H1 (cell line): ENCODE measurements at regions not wholly inside any gene's neighbourhood (a gene's known extent, or its start where the extent isn't known, plus 50 kb on each side); places are given as distances from the start of the nearest gene placed in this dataset.

Experiments
- CTCF ChIA-PET: fragments of 300-600 bp; sonication (Branson Sonifier 250); formaldehyde crosslinking; loops from one replicate; lab custom pipeline; 2021; ENCODE audit not compliant: partially characterized antibody; lab: Charles Lee
- POLR2A ChIA-PET: fragments of 300-600 bp; sonication (Branson Sonifier 250); formaldehyde crosslinking; loops from one replicate; lab custom pipeline; 2021; ENCODE audit warnings: inconsistent platforms; ENCODE audit not compliant: partially characterized antibody; lab: Charles Lee
- DNase-seq, 2 experiments: peaks; one replicate each; pipeline versions ENCODE4 v3.0.0 to v3.0.0-alpha.2; 2010 to 2022; ENCODE audit warnings: low spot score in 2 of 2, low read depth in 1 of 2, mixed read lengths in 1 of 2
- FAIRE-seq: peaks from 2 replicates; lab custom pipeline; 2011; peaks lifted over from hg19 to GRCh38; lab: Jason Lieb, UNC
- H2AFZ ChIP-seq: 2 replicates; pipeline ENCODE4 v1.8.1; 2012; ENCODE audit warnings: low read length, inconsistent platforms
- H2AK5ac ChIP-seq: 2 replicates; pipeline ENCODE4 v1.6.1; 2013; ENCODE audit warnings: low read depth, low read length
- H2BK120ac ChIP-seq: replicated peaks from 2 replicates; pipeline ENCODE3; 2013; ENCODE audit warnings: low read depth, low read length, inconsistent platforms
- H2BK12ac ChIP-seq: 2 replicates; pipeline ENCODE4 v1.6.1; 2013; ENCODE audit warnings: low read depth, low read length
- H2BK15ac ChIP-seq: 2 replicates; pipeline ENCODE4 v1.6.1; 2013; ENCODE audit warnings: low read length
- H2BK20ac ChIP-seq: 2 replicates; pipeline ENCODE4 v1.6.1; 2013; ENCODE audit warnings: low read length
- H2BK5ac ChIP-seq: 2 replicates; pipeline ENCODE4 v1.6.1; 2013; ENCODE audit warnings: low read depth, low read length
- H3K14ac ChIP-seq: 2 replicates; pipeline ENCODE4 v1.6.1; 2013; ENCODE audit warnings: inconsistent platforms; ENCODE audit not compliant: insufficient read length
- H3K18ac ChIP-seq: 2 replicates; pipeline ENCODE4 v1.6.1; 2013; ENCODE audit warnings: low read length; ENCODE audit errors: extremely low read depth
- H3K23ac ChIP-seq: 2 replicates; pipeline ENCODE4 v1.6.1; 2013; ENCODE audit warnings: inconsistent platforms; ENCODE audit not compliant: insufficient read length
- H3K23me2 ChIP-seq: 2 replicates; pipeline ENCODE4 v1.6.1; 2013; ENCODE audit warnings: low read depth, low read length
- H3K27ac ChIP-seq: 2 replicates; pipeline ENCODE4 v1.6.1; 2011; ENCODE audit warnings: low read depth, low read length, inconsistent platforms
- H3K27me3 ChIP-seq, 4 experiments: replicated peaks in 1 of 4; 1 replicate in 1 of 4; 2 replicates in 3 of 4; pipeline versions ENCODE4 v1.6.1 to v1.8.1; 2011 to 2013; ENCODE audit warnings: low read length in 3 of 4, mild to moderate bottlenecking in 3 of 4, inconsistent platforms in 2 of 4, mixed read lengths in 2 of 4, moderate library complexity in 1 of 4; ENCODE audit not compliant: control insufficient read depth in 3 of 4, insufficient read depth in 3 of 4; ENCODE audit errors: extremely low read depth in 1 of 4
- H3K36me3 ChIP-seq, 4 experiments: 2 replicates each; pipeline versions ENCODE4 v1.6.1 to v1.8.1; 2011 to 2013; ENCODE audit warnings: mild to moderate bottlenecking in 4 of 4, low read length in 3 of 4, moderate library complexity in 2 of 4, control low read depth in 1 of 4, inconsistent platforms in 1 of 4; ENCODE audit not compliant: insufficient read depth in 4 of 4, control insufficient read depth in 2 of 4
- H3K4ac ChIP-seq: replicated peaks from 2 replicates; pipeline ENCODE3; 2013; ENCODE audit warnings: low read length, low read depth, mixed read lengths, inconsistent platforms; ENCODE audit not compliant: insufficient read length
- H3K4me1 ChIP-seq, 4 experiments: replicated peaks in 1 of 4; 1 replicate in 1 of 4; 2 replicates in 3 of 4; pipeline versions ENCODE4 v1.6.1 to v1.8.1; 2011 to 2013; ENCODE audit warnings: low read length in 3 of 4, inconsistent platforms in 2 of 4, mixed read lengths in 1 of 4; ENCODE audit not compliant: insufficient read depth in 4 of 4, control insufficient read depth in 3 of 4
- H3K4me2 ChIP-seq, 2 experiments: 2 replicates each; pipeline versions ENCODE4 v1.6.1 to v1.8.1; 2011 to 2013; ENCODE audit warnings: low read depth in 2 of 2, low read length in 2 of 2, control low read depth in 1 of 2, inconsistent platforms in 1 of 2, mild to moderate bottlenecking in 1 of 2; ENCODE audit not compliant: insufficient read depth in 1 of 2
- H3K4me3 ChIP-seq, 4 experiments: fragments of 200-600, 300-600 bp in 1 of 4; sonication (generic), shearing (Covaris generic), sonication (Bioruptor Twin) in 1 of 4; 2 replicates each; pipeline versions ENCODE4 v1.5.1 to v1.8.1; 2011 to 2016; ENCODE audit warnings: low read length in 4 of 4, low read depth in 3 of 4, control low read depth in 2 of 4, inconsistent platforms in 2 of 4, mild to moderate bottlenecking in 2 of 4, mixed read lengths in 1 of 4, moderate library complexity in 1 of 4; ENCODE audit not compliant: insufficient read depth in 2 of 4; ENCODE audit errors: extremely low read depth in 1 of 4
- H3K56ac ChIP-seq: replicated peaks from 2 replicates; pipeline ENCODE3; 2013; ENCODE audit warnings: low read depth, mild to moderate bottlenecking, mixed read lengths, low read length, inconsistent platforms; ENCODE audit not compliant: insufficient read length
- H3K79me1 ChIP-seq: 2 replicates; pipeline ENCODE4 v1.6.1; 2013; ENCODE audit warnings: low read depth, low read length, control low read depth
- H3K79me2 ChIP-seq, 2 experiments: 2 replicates each; pipeline versions ENCODE4 v1.6.1 to v1.8.1; 2012 to 2013; ENCODE audit warnings: low read length in 2 of 2, mild to moderate bottlenecking in 2 of 2, inconsistent platforms in 1 of 2; ENCODE audit not compliant: insufficient read depth in 2 of 2, control insufficient read depth in 1 of 2
- H3K9ac ChIP-seq, 4 experiments: replicated peaks in 1 of 4; 1 replicate in 1 of 4; 2 replicates in 3 of 4; pipeline versions ENCODE4 v1.6.1 to v1.8.1; 2011 to 2013; ENCODE audit warnings: low read depth in 3 of 4, low read length in 3 of 4, control low read depth in 2 of 4, mild to moderate bottlenecking in 2 of 4, moderate library complexity in 2 of 4, inconsistent platforms in 1 of 4; ENCODE audit errors: extremely low read depth in 1 of 4
- H3K9me3 ChIP-seq, 2 experiments: 2 replicates each; pipeline versions ENCODE4 v1.6.1 to v1.8.1; 2012 to 2013; ENCODE audit warnings: mild to moderate bottlenecking in 2 of 2, moderate library complexity in 2 of 2, control low read depth in 1 of 2, inconsistent platforms in 1 of 2, low read depth in 1 of 2, low read length in 1 of 2, mixed read lengths in 1 of 2; ENCODE audit not compliant: insufficient read depth in 2 of 2
- H4K20me1 ChIP-seq, 2 experiments: replicated peaks in 1 of 2; 2 replicates each; pipeline versions ENCODE3 to v1.8.1; 2011 to 2013; ENCODE audit warnings: inconsistent platforms in 2 of 2, low read length in 2 of 2, mild to moderate bottlenecking in 1 of 2; ENCODE audit not compliant: insufficient read depth in 2 of 2, control insufficient read depth in 1 of 2
- H4K5ac ChIP-seq: 2 replicates; pipeline ENCODE4 v1.6.1; 2013; ENCODE audit warnings: low read length, low read depth, mixed read lengths, inconsistent platforms; ENCODE audit not compliant: insufficient read length
- H4K8ac ChIP-seq: 2 replicates; pipeline ENCODE4 v1.8.0; 2013; ENCODE audit warnings: mild to moderate bottlenecking, moderate library complexity, low read length, inconsistent platforms; ENCODE audit not compliant: insufficient read depth; ENCODE audit errors: extremely low read depth
- H4K91ac ChIP-seq: replicated peaks from 2 replicates; pipeline ENCODE3; 2013; ENCODE audit warnings: low read length, mixed read lengths, inconsistent platforms; ENCODE audit not compliant: insufficient read length
- ASH2L ChIP-seq: fragments of 200-600, 300-600 bp; sonication (generic); IDR thresholded peaks from one replicate; pipeline ENCODE4 v1.7.1; 2017; ENCODE audit warnings: low read length
- CBX5 ChIP-seq: fragments of 300-800, 300-1000 bp; sonication (generic); IDR thresholded peaks from 2 replicates; pipeline ENCODE4 v1.7.1; 2016; ENCODE audit warnings: antibody characterized with exemption, low read length, low read depth
- CHD2 ChIP-seq: IDR thresholded peaks from 2 replicates; pipeline ENCODE4 v1.6.1; 2012; ENCODE audit warnings: low read length, improper control_type of control experiment
- CTBP2 ChIP-seq: IDR thresholded peaks from 2 replicates; pipeline ENCODE4 v1.7.0; 2011; ENCODE audit warnings: borderline replicate concordance, mild to moderate bottlenecking, moderate library complexity, mixed read lengths, low read length; ENCODE audit not compliant: insufficient read depth, insufficient read length
- E2F6 ChIP-seq: IDR thresholded peaks from 2 replicates; pipeline ENCODE4 v1.6.1; 2012; ENCODE audit warnings: inconsistent platforms
- EP300 ChIP-seq, 2 experiments: IDR thresholded peaks; 1 replicate in 1 of 2; 2 replicates in 1 of 2; pipeline ENCODE4 v1.6.1; 2011 to 2012; ENCODE audit warnings: low read depth in 2 of 2, low read length in 2 of 2, mild to moderate bottlenecking in 2 of 2, borderline replicate concordance in 1 of 2, inconsistent platforms in 1 of 2, moderate library complexity in 1 of 2
- HDAC2 ChIP-seq, 2 experiments: fragments of 300-600 bp in 1 of 2; sonication (generic) in 1 of 2; IDR thresholded peaks; 2 replicates each; pipeline ENCODE4 v1.6.1; 2011 to 2012; ENCODE audit warnings: low read depth in 2 of 2, low read length in 2 of 2, mild to moderate bottlenecking in 2 of 2, moderate library complexity in 2 of 2, borderline replicate concordance in 1 of 2, inconsistent platforms in 1 of 2
- JUN ChIP-seq: IDR thresholded peaks from 2 replicates; pipeline ENCODE4 v1.6.1; 2011; ENCODE audit warnings: low read depth, mild to moderate bottlenecking, improper control_type of control experiment, low read length
- KDM4A ChIP-seq: IDR thresholded peaks from one replicate; pipeline ENCODE4 v1.7.1; 2012; ENCODE audit warnings: low read depth, mild to moderate bottlenecking, moderate library complexity, low read length, inconsistent platforms; ENCODE audit not compliant: severe bottlenecking
- MAFK ChIP-seq: IDR thresholded peaks from 2 replicates; pipeline ENCODE4 v1.6.1; 2012; ENCODE audit warnings: low read depth, mild to moderate bottlenecking, improper control_type of control experiment, low read length
- POLR2A ChIP-seq, 2 experiments: IDR thresholded peaks; 1 replicate in 1 of 2; 2 replicates in 1 of 2; pipeline ENCODE4 v1.6.1; 2011; ENCODE audit warnings: low read depth in 2 of 2, low read length in 2 of 2, mild to moderate bottlenecking in 2 of 2; ENCODE audit errors: control extremely low read depth in 1 of 2
- POU5F1 ChIP-seq: IDR thresholded peaks from 2 replicates; pipeline ENCODE4 v1.6.1; 2011; ENCODE audit warnings: low read depth, mild to moderate bottlenecking, low read length, moderate library complexity
- RXRA ChIP-seq: IDR thresholded peaks from 2 replicates; pipeline ENCODE4 v1.6.1; 2011; ENCODE audit warnings: low read depth, mild to moderate bottlenecking, low read length, moderate library complexity; ENCODE audit not compliant: insufficient read depth
- TEAD4 ChIP-seq: IDR thresholded peaks from 2 replicates; pipeline ENCODE4 v1.6.1; 2012; ENCODE audit warnings: low read depth, low read length, inconsistent platforms, mixed read lengths
- WGBS, 2 experiments: shearing (Covaris generic) in 1 of 2; methylation state at CpG; one replicate each; pipeline versions ENCODE4 v1.1.6 to v1.1.7; 2013 to 2015; ENCODE audit warnings: low lambda C conversion rate in 2 of 2, mixed read lengths in 2 of 2, inconsistent platforms in 1 of 2, low coverage in 1 of 2, missing lambda C conversion rate in 1 of 2; ENCODE audit not compliant: insufficient replicate concordance in 2 of 2, insufficient coverage in 1 of 2, insufficient read length in 1 of 2; ENCODE audit errors: extremely low coverage in 1 of 2, missing lambda C conversion rate in 1 of 2; 5-methylcytosine and 5-hydroxymethylcytosine counted together

- FAIRE-seq: no peak
- Histone ChIP-seq H2BK120ac (no peak overlapping the region), H3K14ac (no peak overlapping the region), H3K36me3 (no peaks in the 10 kb centered on the region), H3K4me2 (no peak overlapping the region), H3K56ac (no peak overlapping the region), H2AK5ac (0 out of 2 replicates have a peak overlapping the region, but pooled peaks have one; percentile 57), H4K5ac (no peak overlapping the region), H3K4me1 (peaks cover 0 to 13% (median 8%) of the 10 kb centered on the region in 4 experiments), H3K9me3 (0 out of 4 replicates have a peak, but pooled peaks cover 0 to 1% of the 10 kb centered on the region in 2 experiments), H4K8ac (no peak overlapping the region), H3K79me1 (no peaks in the 10 kb centered on the region), H3K18ac (no peak overlapping the region), H3K23ac (no peak overlapping the region), H3K4me3 (no peak overlapping the region), H3K27me3 (no peaks in the 10 kb centered on the region), H3K23me2 (no peaks in the 10 kb centered on the region), H4K91ac (no peak overlapping the region), H3K4ac (no peak overlapping the region), H3K79me2 (no peaks in the 10 kb centered on the region), H2BK5ac (no peak overlapping the region), H2BK20ac (no peak overlapping the region), H2BK12ac (no peak overlapping the region), H3K27ac (no peak overlapping the region), H2BK15ac (no peak overlapping the region; the same call in 1 of the 2 replicates), H4K20me1 (no peaks in the 10 kb centered on the region), H2AFZ (no peak overlapping the region), H3K9ac (no peak overlapping the region)
- POLR2A ChIA-PET: no interaction called here
- DNase-seq: no peak
- CTCF ChIA-PET: interaction anchor here (0.8 kb wide), 1 partner anchor 10 kb away, joined by 4 read pairs; no protein-coding TSS in a partner anchor
- WGBS, 2 experiments: 88% methylated on average over 2 of the region's 2 CpGs; no CpG with 5 or more reads in 1 of the 2 experiments
- no peak for TF ChIP-seq CHD2
- no peak for TF ChIP-seq E2F6
- TF ChIP-seq CBX5: no peak
- TF ChIP-seq MAFK: no peak
- TF ChIP-seq KDM4A: no peak
- TF ChIP-seq EP300 (IDR thresholded peaks at IDR 0.05; ENCODE audit: borderline replicate concordance in 1 of 2, low read depth in 2 of 2, low read length in 2 of 2): no peak
- TF ChIP-seq POLR2A (IDR thresholded peaks at IDR 0.05; ENCODE audit: control extremely low read depth in 1 of 2, low read depth in 2 of 2, low read length in 2 of 2): no peak
- TF ChIP-seq HDAC2 (IDR thresholded peaks at IDR 0.05; ENCODE audit: borderline replicate concordance in 1 of 2, low read depth in 2 of 2, low read length in 2 of 2): no peak
- TF ChIP-seq CTBP2: no peak
- TF ChIP-seq ASH2L: no peak
- TF ChIP-seq TEAD4: no peak
- TF ChIP-seq POU5F1: no peak
- TF ChIP-seq RXRA: no peak
- no peak for TF ChIP-seq JUN
Measured at GRCh38 chr22:48197189-48197690, 1434.8 kb downstream of the TBC1D22A start.
